ENCODE measurements at regions not wholly inside any gene's neighbourhood (a gene's known extent, or its start where the extent isn't known, plus 50 kb on each side); places are given as distances from the start of the nearest gene placed in this dataset.

DNA sequence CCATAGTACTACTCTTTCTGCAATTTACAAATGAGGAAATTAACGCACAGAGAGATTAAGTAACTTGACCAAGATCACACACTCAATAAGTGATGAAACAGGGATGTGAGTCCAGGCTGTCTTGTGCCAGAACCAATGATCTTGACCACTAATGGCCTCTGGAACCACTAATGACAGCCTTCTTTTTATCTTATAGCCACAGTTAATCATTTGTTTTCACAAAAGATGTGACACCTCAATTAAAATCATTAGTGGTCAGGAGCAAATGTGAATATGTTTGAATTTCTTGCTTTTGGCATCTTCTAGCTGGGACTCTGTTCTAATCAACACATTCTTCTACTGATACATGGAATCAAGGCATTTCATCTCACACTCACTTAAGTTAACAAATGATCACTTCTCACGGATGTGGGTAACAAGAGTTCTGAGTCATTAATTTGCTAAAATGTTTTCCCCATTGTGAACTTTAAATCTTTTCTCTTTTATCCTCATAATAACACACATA, 102.7 kb upstream of the CD180 start:
- no peak overlapping the region for H2BK12ac ChIP-seq (ENCODE audit: low read length)
- H3K4me1 ChIP-seq (ENCODE audit: control insufficient read depth in 1 of 2, insufficient read depth in 2 of 2, low read length in 2 of 2), result peaks cover 8 to 15% of the 10 kb centered on the region in 2 experiments
- DNase-seq, result no peak
- H4K12ac ChIP-seq (ENCODE audit: low read depth, low read length), result no peak overlapping the region
- H4K91ac ChIP-seq (ENCODE audit: low read depth, low read length), result no peak overlapping the region
- H3K9ac ChIP-seq (ENCODE audit: low read length), result no peak overlapping the region
- no peak overlapping the region for H4K8ac ChIP-seq (ENCODE audit: low read depth, low read length)
- no peak overlapping the region for H3K14ac ChIP-seq (ENCODE audit: low read length)
- H3K27me3 ChIP-seq (ENCODE audit: insufficient read depth, low read length), result no peaks in the 10 kb centered on the region
- H3K79me2 ChIP-seq (ENCODE audit: control insufficient read depth, insufficient read depth, low read length, poor library complexity), result no peaks in the 10 kb centered on the region
- no peak overlapping the region for H2BK120ac ChIP-seq (ENCODE audit: insufficient read depth, low read length, poor library complexity)
- no peak overlapping the region for H3K18ac ChIP-seq (ENCODE audit: low read length)
- no peak overlapping the region for H3K4me2 ChIP-seq (ENCODE audit: low read length)
- H2AFZ ChIP-seq (ENCODE audit: insufficient read depth, low read length, poor library complexity), result no peak overlapping the region
- no peak overlapping the region for H3K4me3 ChIP-seq (ENCODE audit: low read depth, low read length)
- WGBS (ENCODE audit: extremely low coverage, insufficient coverage, insufficient read length), result no CpG with 5 or more reads among the region's 2 CpGs
- H3K79me1 ChIP-seq (ENCODE audit: low read length), result peaks cover 8% of the 10 kb centered on the region
- no peak overlapping the region for H2AK5ac ChIP-seq (ENCODE audit: low read length)
- no peak overlapping the region for H3K23ac ChIP-seq (ENCODE audit: low read length)
- H3K27ac ChIP-seq (ENCODE audit: low read depth, low read length), result no peak overlapping the region
- no peak overlapping the region for H3K4ac ChIP-seq (ENCODE audit: low read depth, low read length)
- no peaks in the 10 kb centered on the region for H3K36me3 ChIP-seq (ENCODE audit: control insufficient read depth in 1 of 2, insufficient read depth in 2 of 2, low read length in 2 of 2)
- H3K9me3 ChIP-seq (ENCODE audit: insufficient read depth, low read depth, low read length), result no peaks in the 10 kb centered on the region
- no peak overlapping the region for H2BK5ac ChIP-seq (ENCODE audit: low read depth, low read length, poor library complexity)

DNA sequence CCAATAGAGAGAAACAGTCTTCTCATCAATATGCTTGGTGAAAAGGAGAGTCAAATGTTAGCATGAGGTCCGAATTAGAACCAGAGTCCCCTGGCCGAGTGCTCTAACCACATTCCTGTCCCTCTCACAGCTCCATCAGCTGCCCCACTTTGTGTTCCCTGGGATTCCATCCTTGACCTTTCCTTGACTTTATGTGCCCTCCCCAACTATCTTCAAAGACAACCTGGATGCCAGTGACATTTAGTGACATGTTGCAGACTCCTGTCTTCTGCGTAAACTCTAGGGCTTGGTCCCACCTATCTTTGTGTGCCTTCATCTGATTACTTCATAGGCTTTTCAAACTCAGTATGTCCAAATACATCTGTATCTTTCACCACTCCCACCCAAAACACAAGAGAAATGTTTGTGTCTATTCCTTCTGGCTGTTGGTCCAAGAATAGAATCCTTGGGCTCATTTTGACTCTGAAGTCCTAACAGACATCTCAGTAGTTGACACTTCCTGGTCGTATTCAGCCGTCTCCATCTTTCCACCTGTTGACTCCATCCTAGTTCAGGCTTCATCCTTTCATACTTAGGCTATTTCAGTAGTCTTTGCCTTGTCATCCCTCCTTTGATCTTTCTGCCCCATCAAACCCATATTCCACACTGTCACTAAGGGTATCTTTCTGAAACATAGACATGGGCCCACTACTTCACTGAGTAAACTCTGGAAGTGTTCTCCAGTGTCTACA, 101.4 kb upstream of the CD180 start:
- H2BK12ac ChIP-seq (ENCODE audit: low read length), result no peak overlapping the region
- no peak overlapping the region for H2AK5ac ChIP-seq (ENCODE audit: low read length)

DNA sequence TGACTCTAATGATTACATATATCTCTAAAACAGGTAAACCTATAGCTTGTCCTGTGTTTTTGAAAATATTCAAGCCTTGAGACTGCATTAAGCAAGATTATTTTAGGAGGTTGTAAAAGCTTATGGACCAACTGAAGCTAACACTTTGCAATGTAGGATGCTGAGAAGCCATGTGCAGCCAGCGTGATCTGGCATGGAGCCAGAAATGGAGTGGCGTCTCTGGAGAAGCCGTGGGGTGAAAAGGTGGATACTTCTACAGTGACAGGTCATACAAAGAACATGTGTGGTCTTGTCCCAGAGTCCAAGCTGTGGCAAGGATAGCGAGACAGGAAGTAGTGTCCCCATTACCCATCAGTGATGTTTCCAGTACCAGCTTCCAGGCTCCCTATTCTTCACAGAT, 100.8 kb upstream of the CD180 start:
- no peak overlapping the region for H4K12ac ChIP-seq (ENCODE audit: low read depth, low read length)
- H3K9ac ChIP-seq (ENCODE audit: low read length), result no peak overlapping the region
- no peaks in the 10 kb centered on the region for H3K9me3 ChIP-seq (ENCODE audit: insufficient read depth, low read depth, low read length)
- no peak overlapping the region for H3K23ac ChIP-seq (ENCODE audit: low read length)
- peak overlapping the region; percentile 1 for H2BK12ac ChIP-seq (ENCODE audit: low read length)
- H3K79me1 ChIP-seq (ENCODE audit: low read length), result peaks cover 8% of the 10 kb centered on the region
- DNase-seq, result no peak
- peaks cover 8 to 14% of the 10 kb centered on the region in 2 experiments for H3K4me1 ChIP-seq (ENCODE audit: control insufficient read depth in 1 of 2, insufficient read depth in 2 of 2, low read length in 2 of 2)
- no peak overlapping the region for H2AK5ac ChIP-seq (ENCODE audit: low read length)
- H3K36me3 ChIP-seq (ENCODE audit: control insufficient read depth in 1 of 2, insufficient read depth in 2 of 2, low read length in 2 of 2), result no peaks in the 10 kb centered on the region
- no peak overlapping the region for H3K18ac ChIP-seq (ENCODE audit: low read length)
- H2BK120ac ChIP-seq (ENCODE audit: insufficient read depth, low read length, poor library complexity), result peak overlapping the region; percentile 48
- WGBS (ENCODE audit: extremely low coverage, insufficient coverage, insufficient read length), result no CpG with 5 or more reads among the region's 4 CpGs
- no peak overlapping the region for H3K14ac ChIP-seq (ENCODE audit: low read length)
- no peak overlapping the region for H4K8ac ChIP-seq (ENCODE audit: low read depth, low read length)
- no peaks in the 10 kb centered on the region for H3K27me3 ChIP-seq (ENCODE audit: insufficient read depth, low read length)
- no peak overlapping the region for H3K4ac ChIP-seq (ENCODE audit: low read depth, low read length)
- peak overlapping the region; percentile 21 for H4K91ac ChIP-seq (ENCODE audit: low read depth, low read length)
- H3K4me2 ChIP-seq (ENCODE audit: low read length), result peak overlapping the region; percentile 18
- peak overlapping the region; percentile 3 for H2BK5ac ChIP-seq (ENCODE audit: low read depth, low read length, poor library complexity)
- peak overlapping the region; percentile 55 for H3K27ac ChIP-seq (ENCODE audit: low read depth, low read length)
- no peaks in the 10 kb centered on the region for H3K79me2 ChIP-seq (ENCODE audit: control insufficient read depth, insufficient read depth, low read length, poor library complexity)
- no peak overlapping the region for H3K4me3 ChIP-seq (ENCODE audit: low read depth, low read length)
- H2AFZ ChIP-seq (ENCODE audit: insufficient read depth, low read length, poor library complexity), result no peak overlapping the region

More for the DNA sequence above, 101.4 kb upstream of the CD180 start:
- Histone ChIP-seq H3K4me1 (ENCODE audit: control insufficient read depth in 1 of 2, insufficient read depth in 2 of 2, low read length in 2 of 2) (peaks cover 8 to 14% of the 10 kb centered on the region in 2 experiments), H2AFZ (ENCODE audit: insufficient read depth, low read length, poor library complexity) (no peak overlapping the region), H4K12ac (ENCODE audit: low read depth, low read length) (no peak overlapping the region), H3K14ac (ENCODE audit: low read length) (peak overlapping the region; percentile 17), H4K8ac (ENCODE audit: low read depth, low read length) (no peak overlapping the region), H3K4ac (ENCODE audit: low read depth, low read length) (no peak overlapping the region), H3K79me1 (ENCODE audit: low read length) (peaks cover 8% of the 10 kb centered on the region), H3K36me3 (ENCODE audit: control insufficient read depth in 1 of 2, insufficient read depth in 2 of 2, low read length in 2 of 2) (no peaks in the 10 kb centered on the region), H3K4me2 (ENCODE audit: low read length) (no peak overlapping the region), H3K18ac (ENCODE audit: low read length) (no peak overlapping the region), H3K27me3 (ENCODE audit: insufficient read depth, low read length) (no peaks in the 10 kb centered on the region), H3K79me2 (ENCODE audit: control insufficient read depth, insufficient read depth, low read length, poor library complexity) (no peaks in the 10 kb centered on the region), H3K23ac (ENCODE audit: low read length) (no peak overlapping the region), H2BK5ac (ENCODE audit: low read depth, low read length, poor library complexity) (peak overlapping the region; percentile 23), H3K9me3 (ENCODE audit: insufficient read depth, low read depth, low read length) (no peaks in the 10 kb centered on the region), H3K27ac (ENCODE audit: low read depth, low read length) (peak overlapping the region; percentile 55), H2BK120ac (ENCODE audit: insufficient read depth, low read length, poor library complexity) (no peak overlapping the region), H3K9ac (ENCODE audit: low read length) (no peak overlapping the region), H3K4me3 (ENCODE audit: low read depth, low read length) (no peak overlapping the region), H4K91ac (ENCODE audit: low read depth, low read length) (no peak overlapping the region)
- no CpG with 5 or more reads among the region's 5 CpGs for WGBS (ENCODE audit: extremely low coverage, insufficient coverage, insufficient read length)
- DNase-seq, result no peak

DNA sequence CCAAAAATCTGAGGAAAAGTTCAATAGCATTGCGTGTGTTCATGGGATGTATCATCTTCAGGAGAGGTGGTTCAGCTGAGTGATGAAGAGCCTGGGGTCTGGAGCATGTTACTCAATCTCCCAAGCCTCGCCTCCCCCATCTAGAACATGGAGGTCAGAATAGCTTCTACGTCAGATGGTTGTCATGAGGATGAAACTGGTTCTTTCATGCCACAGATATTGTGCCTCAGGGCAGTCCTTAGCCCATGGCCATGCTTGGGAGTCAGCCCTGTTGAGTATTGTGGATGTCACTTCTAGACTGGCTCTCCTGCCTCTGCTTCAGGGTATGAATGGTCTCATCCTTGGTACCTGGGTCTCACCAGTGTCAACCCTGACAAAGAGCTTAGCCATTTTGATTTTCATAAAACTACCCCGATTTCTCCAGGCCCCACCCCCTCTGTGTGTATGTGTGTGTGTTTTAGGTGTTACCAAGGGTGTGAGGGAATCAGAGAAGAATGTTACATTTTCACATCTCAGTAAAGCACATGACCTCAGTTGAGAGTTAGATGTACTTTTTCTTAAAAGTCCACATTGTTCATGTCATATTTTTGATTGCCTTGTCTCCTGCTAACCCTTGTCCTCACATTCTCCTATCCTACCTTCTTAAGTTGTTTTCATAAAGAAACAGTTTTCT, 97.8 kb upstream of the CD180 start:
- Histone ChIP-seq H3K9ac (ENCODE audit: low read length) (no peak overlapping the region), H4K12ac (ENCODE audit: low read depth, low read length) (no peak overlapping the region), H3K79me1 (ENCODE audit: low read length) (peaks cover 5% of the 10 kb centered on the region), H3K18ac (ENCODE audit: low read length) (no peak overlapping the region), H3K36me3 (ENCODE audit: control insufficient read depth in 1 of 2, insufficient read depth in 2 of 2, low read length in 2 of 2) (no peaks in the 10 kb centered on the region), H4K91ac (ENCODE audit: low read depth, low read length) (no peak overlapping the region), H2AFZ (ENCODE audit: insufficient read depth, low read length, poor library complexity) (no peak overlapping the region), H3K23ac (ENCODE audit: low read length) (no peak overlapping the region), H3K4me2 (ENCODE audit: low read length) (no peak overlapping the region), H2BK5ac (ENCODE audit: low read depth, low read length, poor library complexity) (no peak overlapping the region), H2AK5ac (ENCODE audit: low read length) (no peak overlapping the region), H2BK120ac (ENCODE audit: insufficient read depth, low read length, poor library complexity) (no peak overlapping the region), H3K4ac (ENCODE audit: low read depth, low read length) (no peak overlapping the region), H3K14ac (ENCODE audit: low read length) (no peak overlapping the region), H2BK12ac (ENCODE audit: low read length) (no peak overlapping the region), H3K27me3 (ENCODE audit: insufficient read depth, low read length) (no peaks in the 10 kb centered on the region), H3K79me2 (ENCODE audit: control insufficient read depth, insufficient read depth, low read length, poor library complexity) (no peaks in the 10 kb centered on the region), H3K9me3 (ENCODE audit: insufficient read depth, low read depth, low read length) (no peaks in the 10 kb centered on the region), H3K4me1 (ENCODE audit: control insufficient read depth in 1 of 2, insufficient read depth in 2 of 2, low read length in 2 of 2) (peaks cover 5 to 10% of the 10 kb centered on the region in 2 experiments), H3K27ac (ENCODE audit: low read depth, low read length) (no peak overlapping the region), H4K8ac (ENCODE audit: low read depth, low read length) (no peak overlapping the region), H3K4me3 (ENCODE audit: low read depth, low read length) (no peak overlapping the region)
- WGBS (ENCODE audit: extremely low coverage, insufficient coverage, insufficient read length), result no CpG with 5 or more reads among the region's 4 CpGs
- peak; percentile 82 to 97 for DNase-seq
